ENCODE measurements at regions not wholly inside any gene's neighbourhood (a gene's known extent, or its start where the extent isn't known, plus 50 kb on each side); places are given as distances from the start of the nearest gene placed in this dataset.

DNA sequence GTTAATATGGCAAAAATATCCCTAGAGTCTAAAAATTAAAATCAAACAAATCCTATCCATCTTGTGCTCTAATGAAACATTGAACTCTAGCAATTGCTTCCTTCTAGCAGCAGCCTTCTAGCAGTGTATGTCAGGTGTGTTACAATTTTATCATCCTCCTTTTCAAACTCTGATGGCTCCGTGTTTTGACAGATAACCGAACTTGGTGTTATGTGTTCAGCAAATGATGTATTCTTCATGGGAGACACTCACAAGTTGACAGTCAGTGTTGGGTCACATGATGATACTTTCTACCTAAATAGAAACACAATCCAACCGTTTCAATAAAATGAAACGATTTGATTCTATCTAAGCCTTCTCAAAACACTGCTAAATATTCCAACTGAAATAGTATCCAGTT is 525.3 kb upstream of the NOVA1 start:
- H4K20me1 ChIP-seq (ENCODE audit: insufficient read depth, low read length) = no peaks in the 10 kb centered on the region
- no peak overlapping the region for H2AFZ ChIP-seq (ENCODE audit: low read length)
- H3K9me3 ChIP-seq (ENCODE audit: low read depth, low read length) = peaks cover 2% of the 10 kb centered on the region
- H3K4me1 ChIP-seq (ENCODE audit: insufficient read depth, low read length) = no peaks in the 10 kb centered on the region
- H3K4me2 ChIP-seq (ENCODE audit: insufficient read depth, low read length) = no peak overlapping the region
- no peak for DNase-seq (ENCODE audit: insufficient read length, low spot score, missing footprints)
- no peak for TF ChIP-seq CTCF (IDR thresholded peaks at IDR 0.05; ENCODE audit: extremely low read depth, low read depth, low read length)
- no peak overlapping the region for H3K27ac ChIP-seq (ENCODE audit: low read depth, low read length)
- no peaks in the 10 kb centered on the region for H3K79me2 ChIP-seq (ENCODE audit: insufficient read depth, low read length)
- no peaks in the 10 kb centered on the region for H3K27me3 ChIP-seq (ENCODE audit: insufficient read depth, low read length)
- no peak overlapping the region for H3K4me3 ChIP-seq (ENCODE audit: insufficient read depth, low read length)
- no peaks in the 10 kb centered on the region for H3K36me3 ChIP-seq (ENCODE audit: insufficient read depth, low read length)

- no peaks in the 10 kb centered on the region for H3K4me1 ChIP-seq (ENCODE audit: insufficient read depth, low read length)
- H3K4me2 ChIP-seq (ENCODE audit: insufficient read depth, low read length) = no peak overlapping the region
- no peaks in the 10 kb centered on the region for H3K27me3 ChIP-seq (ENCODE audit: insufficient read depth, low read length)
- H3K36me3 ChIP-seq (ENCODE audit: insufficient read depth, low read length) = no peaks in the 10 kb centered on the region
- H3K27ac ChIP-seq (ENCODE audit: low read depth, low read length) = no peak overlapping the region
- H3K4me3 ChIP-seq (ENCODE audit: insufficient read depth, low read length) = no peak overlapping the region
- H4K20me1 ChIP-seq (ENCODE audit: insufficient read depth, low read length) = no peaks in the 10 kb centered on the region
- no peak for TF ChIP-seq CTCF (IDR thresholded peaks at IDR 0.05; ENCODE audit: extremely low read depth, low read depth, low read length)
- no peaks in the 10 kb centered on the region for H3K79me2 ChIP-seq (ENCODE audit: insufficient read depth, low read length)
- no peaks in the 10 kb centered on the region for H3K9me3 ChIP-seq (ENCODE audit: low read depth, low read length)
- H2AFZ ChIP-seq (ENCODE audit: low read length) = no peak overlapping the region
- DNase-seq (ENCODE audit: insufficient read length, low spot score, missing footprints) = no peak
Observed at GRCh38 chr14:27127838-27128237, 530.0 kb upstream of the NOVA1 start.

DNA sequence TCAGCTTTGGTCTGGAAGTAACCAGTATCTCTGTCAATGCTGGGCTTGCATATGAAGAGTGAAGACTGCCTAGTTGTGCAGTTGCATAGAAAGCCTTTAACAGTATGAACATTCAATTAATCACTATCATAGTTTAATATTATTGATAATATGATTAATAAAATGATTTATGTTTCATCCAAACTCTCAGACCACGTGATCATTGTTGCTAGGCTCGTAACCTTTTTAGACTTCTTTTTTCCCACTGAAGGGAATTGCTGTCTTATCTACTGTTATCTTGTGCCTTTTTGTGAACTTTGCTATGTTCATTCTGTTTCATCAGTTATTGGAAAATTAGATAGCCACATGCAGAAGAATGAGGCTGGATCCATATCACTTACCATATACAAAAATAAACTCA is 536.4 kb upstream of the NOVA1 start:
- DNase-seq (ENCODE audit: insufficient read length, low spot score, missing footprints) = no peak
- H4K20me1 ChIP-seq (ENCODE audit: insufficient read depth, low read length) = no peaks in the 10 kb centered on the region
- no peaks in the 10 kb centered on the region for H3K4me1 ChIP-seq (ENCODE audit: insufficient read depth, low read length)
- H3K27ac ChIP-seq (ENCODE audit: low read depth, low read length) = no peak overlapping the region
- TF ChIP-seq CTCF (IDR thresholded peaks at IDR 0.05; ENCODE audit: extremely low read depth, low read depth, low read length) = no peak
- H3K79me2 ChIP-seq (ENCODE audit: insufficient read depth, low read length) = no peaks in the 10 kb centered on the region
- H3K4me3 ChIP-seq (ENCODE audit: insufficient read depth, low read length) = no peak overlapping the region
- no peak overlapping the region for H3K4me2 ChIP-seq (ENCODE audit: insufficient read depth, low read length)
- peaks cover 2% of the 10 kb centered on the region for H3K9me3 ChIP-seq (ENCODE audit: low read depth, low read length)
- H3K36me3 ChIP-seq (ENCODE audit: insufficient read depth, low read length) = no peaks in the 10 kb centered on the region
- no peaks in the 10 kb centered on the region for H3K27me3 ChIP-seq (ENCODE audit: insufficient read depth, low read length)
- no peak overlapping the region for H2AFZ ChIP-seq (ENCODE audit: low read length)

GRCh38 chr14:27145170-27145569 is 547.3 kb upstream of the NOVA1 start:
- Histone ChIP-seq H3K9me3 (ENCODE audit: low read depth, low read length) (no peaks in the 10 kb centered on the region), H3K27ac (ENCODE audit: low read depth, low read length) (no peak overlapping the region), H2AFZ (ENCODE audit: low read length) (no peak overlapping the region), H3K36me3 (ENCODE audit: insufficient read depth, low read length) (no peaks in the 10 kb centered on the region), H3K4me1 (ENCODE audit: insufficient read depth, low read length) (no peaks in the 10 kb centered on the region), H3K4me2 (ENCODE audit: insufficient read depth, low read length) (no peak overlapping the region), H3K79me2 (ENCODE audit: insufficient read depth, low read length) (no peaks in the 10 kb centered on the region), H3K4me3 (ENCODE audit: insufficient read depth, low read length) (no peak overlapping the region), H4K20me1 (ENCODE audit: insufficient read depth, low read length) (no peaks in the 10 kb centered on the region), H3K27me3 (ENCODE audit: insufficient read depth, low read length) (no peaks in the 10 kb centered on the region)
- TF ChIP-seq CTCF (IDR thresholded peaks at IDR 0.05; ENCODE audit: extremely low read depth, low read depth, low read length) = no peak
- DNase-seq (ENCODE audit: insufficient read length, low spot score, missing footprints) = no peak
